ENCODE measurements at regions not wholly inside any gene's neighbourhood (a gene's known extent, or its start where the extent isn't known, plus 50 kb on each side); places are given as distances from the start of the nearest gene placed in this dataset.

GRCh38 chr1:204819495-204819894, 51.2 kb upstream of the NFASC start:
- FAIRE-seq: no peak
- no peak for TF ChIP-seq POLR2A (IDR thresholded peaks at IDR 0.05; ENCODE audit: low read depth, low read length)
- no peak for DNase-seq (ENCODE audit: insufficient read length, low spot score)

Measured in H54 (cell line).